ENCODE measurements at regions not wholly inside any gene's neighbourhood (a gene's known extent, or its start where the extent isn't known, plus 50 kb on each side); places are given as distances from the start of the nearest gene placed in this dataset.

DNA sequence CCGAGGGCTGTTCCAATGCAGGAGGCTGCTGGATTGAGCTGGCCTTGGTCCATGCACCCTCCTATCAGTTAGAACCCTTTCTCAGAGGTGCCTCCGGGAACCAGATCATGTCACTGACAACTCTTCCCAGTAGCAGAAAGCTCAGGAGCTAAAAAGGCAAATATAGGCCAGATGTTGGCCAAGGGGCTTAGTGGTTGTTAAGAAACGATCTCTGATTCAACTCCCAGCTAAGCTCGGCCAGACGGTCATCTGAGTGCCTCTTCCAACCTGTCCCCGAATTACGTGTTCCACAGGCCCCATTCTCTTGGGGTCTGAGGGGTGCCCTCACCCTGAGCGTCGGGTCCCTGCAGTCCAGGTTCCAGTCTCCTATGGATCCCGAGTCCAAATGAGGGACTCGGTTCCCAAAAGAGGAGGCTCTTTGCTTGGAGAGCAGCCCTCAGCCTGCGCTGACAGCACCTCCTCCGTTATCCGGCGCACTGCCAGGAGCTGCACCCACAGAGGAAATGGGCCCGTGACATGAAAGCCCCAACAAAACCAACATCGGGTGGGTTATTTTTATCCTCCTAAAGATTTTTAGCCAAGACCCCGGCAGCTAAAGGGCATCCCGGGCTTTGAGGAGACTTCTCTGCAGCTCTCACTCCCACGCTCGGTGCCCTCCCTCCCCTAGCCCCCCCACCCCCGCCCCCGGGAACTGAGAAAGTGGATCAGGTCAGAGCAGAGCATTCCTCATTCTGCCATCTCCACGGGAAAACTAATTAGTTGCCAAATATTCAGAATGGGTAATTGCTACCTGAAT lies 106.6 kb upstream of the ID2 start:
- no peaks in the 10 kb centered on the region for H3K9me3 ChIP-seq (ENCODE audit: control insufficient read depth, low read length)
- no peak overlapping the region for H3K27ac ChIP-seq (ENCODE audit: low read depth, low read length, severe bottlenecking)
- no peaks in the 10 kb centered on the region for H3K36me3 ChIP-seq (ENCODE audit: control insufficient read depth, insufficient read depth, low read length)
- WGBS, 2 experiments (ENCODE audit: insufficient coverage in 2 of 2) = 92 to 94% methylated on average over 16 to 19 of the region's 24 CpGs
- peaks cover 21% of the 10 kb centered on the region for H3K4me1 ChIP-seq (ENCODE audit: control insufficient read depth, insufficient read depth, low read length, poor library complexity, severe bottlenecking)
- no peak overlapping the region for H3K4me3 ChIP-seq (ENCODE audit: extremely low read depth, insufficient read depth, low read length, poor library complexity, severe bottlenecking)

- no peak overlapping the region for H3K4me3 ChIP-seq (ENCODE audit: extremely low read depth, insufficient read depth, low read length, poor library complexity, severe bottlenecking)
- 90 to 92% methylated on average over 13 to 14 of the region's 14 CpGs for WGBS, 2 experiments (ENCODE audit: insufficient coverage in 2 of 2)
Measured at GRCh38 chr2:8575834-8576423, 105.9 kb upstream of the ID2 start.

DNA sequence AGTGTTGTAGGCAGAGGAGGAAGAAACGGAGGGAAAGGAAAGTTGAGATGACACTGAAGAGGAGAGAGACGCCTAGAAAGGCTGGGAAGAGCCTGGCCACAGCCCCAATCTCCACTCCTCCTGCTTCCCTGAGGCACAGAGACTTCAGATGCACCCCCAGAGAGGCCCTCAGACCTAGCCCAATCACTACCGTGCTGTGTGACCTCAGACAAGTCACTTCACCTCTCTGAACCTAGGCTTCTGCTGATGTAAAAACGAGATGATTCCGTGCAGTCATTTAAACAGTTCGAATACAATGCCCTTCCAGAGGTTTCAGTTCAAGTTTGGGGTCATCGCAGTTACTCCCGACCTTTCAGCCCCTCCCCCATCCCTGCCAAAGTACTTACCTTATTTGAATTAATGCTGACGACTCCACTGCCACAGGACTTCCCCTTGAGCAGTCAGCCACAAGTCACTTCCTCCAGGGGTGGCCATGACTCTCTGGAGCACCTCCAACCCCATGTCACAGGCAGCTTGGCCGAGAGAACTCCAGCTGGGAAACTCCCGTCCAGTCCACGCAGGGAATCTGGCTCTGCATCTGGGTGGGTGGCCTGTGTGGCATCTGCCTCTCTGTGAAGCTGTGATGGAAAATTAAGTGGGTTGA lies 105.2 kb upstream of the ID2 start:
- Histone ChIP-seq H3K36me3 (ENCODE audit: control insufficient read depth, insufficient read depth, low read length) (no peaks in the 10 kb centered on the region), H3K4me1 (ENCODE audit: control insufficient read depth, insufficient read depth, low read length, poor library complexity, severe bottlenecking) (peaks cover 21% of the 10 kb centered on the region), H3K4me3 (ENCODE audit: extremely low read depth, insufficient read depth, low read length, poor library complexity, severe bottlenecking) (no peak overlapping the region), H3K27ac (ENCODE audit: low read depth, low read length, severe bottlenecking) (no peak overlapping the region), H3K9me3 (ENCODE audit: control insufficient read depth, low read length) (no peaks in the 10 kb centered on the region)
- WGBS, 2 experiments (ENCODE audit: insufficient coverage in 2 of 2) = 92% methylated on average over 6 to 9 of the region's 12 CpGs

More at GRCh38 chr2:8575834-8576423, 105.9 kb upstream of the ID2 start:
- no peaks in the 10 kb centered on the region for H3K36me3 ChIP-seq (ENCODE audit: control insufficient read depth, insufficient read depth, low read length)
- no peaks in the 10 kb centered on the region for H3K9me3 ChIP-seq (ENCODE audit: control insufficient read depth, low read length)
- H3K27ac ChIP-seq (ENCODE audit: low read depth, low read length, severe bottlenecking) = no peak overlapping the region
- H3K4me1 ChIP-seq (ENCODE audit: control insufficient read depth, insufficient read depth, low read length, poor library complexity, severe bottlenecking) = peaks cover 21% of the 10 kb centered on the region

DNA sequence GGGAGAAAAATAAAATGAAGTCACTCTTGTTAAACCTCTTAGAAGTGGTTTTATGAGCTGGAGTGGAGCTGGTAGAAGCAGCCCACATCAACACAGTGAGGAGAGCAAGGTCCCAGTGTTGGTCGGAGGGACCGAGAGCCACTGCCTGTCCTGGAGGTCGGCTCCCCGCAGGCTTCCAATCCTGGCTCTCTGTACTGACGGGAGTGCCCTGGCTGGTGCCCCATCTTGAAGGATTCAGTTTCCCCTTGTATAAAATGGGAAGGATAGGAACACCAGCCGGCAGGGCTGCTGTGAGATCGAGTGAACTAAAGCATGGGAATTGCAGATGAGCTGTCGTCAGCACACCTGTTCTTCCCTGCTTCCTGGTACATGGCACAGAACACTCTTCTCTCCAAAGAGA lies 104.3 kb upstream of the ID2 start:
- no peak overlapping the region for H3K4me3 ChIP-seq (ENCODE audit: extremely low read depth, insufficient read depth, low read length, poor library complexity, severe bottlenecking)
- no peaks in the 10 kb centered on the region for H3K9me3 ChIP-seq (ENCODE audit: control insufficient read depth, low read length)
- no peaks in the 10 kb centered on the region for H3K36me3 ChIP-seq (ENCODE audit: control insufficient read depth, insufficient read depth, low read length)
- WGBS, 2 experiments (ENCODE audit: insufficient coverage in 2 of 2) = 80 to 88% methylated on average over 7 to 8 of the region's 8 CpGs
- no peak overlapping the region for H3K27ac ChIP-seq (ENCODE audit: low read depth, low read length, severe bottlenecking)
- peaks cover 16% of the 10 kb centered on the region for H3K4me1 ChIP-seq (ENCODE audit: control insufficient read depth, insufficient read depth, low read length, poor library complexity, severe bottlenecking)

GRCh38 chr2:8578335-8579244 lies 103.3 kb upstream of the ID2 start:
- H3K27ac ChIP-seq (ENCODE audit: low read depth, low read length, severe bottlenecking) = no peak overlapping the region
- WGBS, 2 experiments (ENCODE audit: insufficient coverage in 2 of 2) = 90 to 95% methylated on average over 17 to 18 of the region's 19 CpGs
- H3K4me1 ChIP-seq (ENCODE audit: control insufficient read depth, insufficient read depth, low read length, poor library complexity, severe bottlenecking) = peaks cover 22% of the 10 kb centered on the region
- no peaks in the 10 kb centered on the region for H3K9me3 ChIP-seq (ENCODE audit: control insufficient read depth, low read length)
- no peak overlapping the region for H3K4me3 ChIP-seq (ENCODE audit: extremely low read depth, insufficient read depth, low read length, poor library complexity, severe bottlenecking)
- no peaks in the 10 kb centered on the region for H3K36me3 ChIP-seq (ENCODE audit: control insufficient read depth, insufficient read depth, low read length)

- Histone ChIP-seq H3K4me3 (ENCODE audit: extremely low read depth, insufficient read depth, low read length, poor library complexity, severe bottlenecking) (no peak overlapping the region), H3K27ac (ENCODE audit: low read depth, low read length, severe bottlenecking) (no peak overlapping the region), H3K9me3 (ENCODE audit: control insufficient read depth, low read length) (no peaks in the 10 kb centered on the region), H3K4me1 (ENCODE audit: control insufficient read depth, insufficient read depth, low read length, poor library complexity, severe bottlenecking) (peaks cover 17% of the 10 kb centered on the region), H3K36me3 (ENCODE audit: control insufficient read depth, insufficient read depth, low read length) (no peaks in the 10 kb centered on the region)
- 90 to 98% methylated on average over 4 to 5 of the region's 6 CpGs for WGBS, 2 experiments (ENCODE audit: insufficient coverage in 2 of 2)
Measured at GRCh38 chr2:8579485-8580085, 102.3 kb upstream of the ID2 start.

DNA sequence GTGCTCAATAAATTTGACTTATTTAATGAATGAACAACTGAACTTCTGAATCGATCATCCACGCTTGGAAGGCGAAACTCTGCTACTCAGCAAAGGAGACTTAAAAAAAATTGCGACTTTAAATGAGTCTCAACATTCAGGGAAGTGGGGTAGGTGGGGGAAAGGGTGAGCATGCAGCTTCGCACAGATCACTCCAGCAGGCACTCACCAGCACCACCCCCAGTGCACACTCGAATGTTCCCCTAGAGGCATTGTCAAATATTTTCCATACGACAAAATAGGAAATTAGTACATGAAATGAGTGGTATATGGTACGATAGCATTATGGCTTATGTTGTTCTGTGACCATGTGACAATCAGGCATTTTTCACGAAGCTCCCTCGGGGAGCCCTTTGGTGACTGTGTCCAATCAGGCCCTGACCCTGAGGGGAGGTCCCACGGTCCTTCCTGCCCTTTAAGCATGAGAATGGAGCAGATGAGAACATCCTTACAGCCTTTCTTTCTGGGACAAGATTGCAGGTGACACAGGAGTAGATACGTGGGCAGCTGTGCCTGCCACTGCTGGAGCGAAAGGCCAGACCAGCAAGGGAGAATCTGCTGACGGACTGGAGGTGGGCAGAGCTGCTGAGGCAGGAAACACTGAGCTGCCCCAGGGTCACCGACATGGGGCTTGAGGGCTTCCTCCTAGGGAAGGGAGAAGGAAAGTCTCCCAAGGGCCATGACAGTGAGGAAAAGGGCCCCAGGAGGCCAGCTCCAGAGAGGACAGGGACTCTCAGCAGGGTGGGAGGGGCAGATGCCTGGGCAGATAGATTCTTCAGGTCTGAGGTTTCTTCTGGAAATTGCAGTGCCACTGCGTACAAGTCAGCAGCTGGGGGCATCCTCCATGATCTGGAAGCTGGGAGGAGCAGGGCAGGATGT lies 101.3 kb upstream of the ID2 start:
- Histone ChIP-seq H3K4me3 (ENCODE audit: extremely low read depth, insufficient read depth, low read length, poor library complexity, severe bottlenecking) (no peak overlapping the region), H3K4me1 (ENCODE audit: control insufficient read depth, insufficient read depth, low read length, poor library complexity, severe bottlenecking) (peaks cover 9% of the 10 kb centered on the region), H3K27ac (ENCODE audit: low read depth, low read length, severe bottlenecking) (no peak overlapping the region), H3K9me3 (ENCODE audit: control insufficient read depth, low read length) (no peaks in the 10 kb centered on the region), H3K36me3 (ENCODE audit: control insufficient read depth, insufficient read depth, low read length) (no peaks in the 10 kb centered on the region)
- 88 to 89% methylated on average over 15 of the region's 16 CpGs for WGBS, 2 experiments (ENCODE audit: insufficient coverage in 2 of 2)

GRCh38 chr2:8581234-8581561 lies 100.7 kb upstream of the ID2 start:
- 80 to 83% methylated on average over 3 to 5 of the region's 6 CpGs for WGBS, 2 experiments (ENCODE audit: insufficient coverage in 2 of 2)
- Histone ChIP-seq H3K36me3 (ENCODE audit: control insufficient read depth, insufficient read depth, low read length) (no peaks in the 10 kb centered on the region), H3K4me1 (ENCODE audit: control insufficient read depth, insufficient read depth, low read length, poor library complexity, severe bottlenecking) (peaks cover 11% of the 10 kb centered on the region), H3K27ac (ENCODE audit: low read depth, low read length, severe bottlenecking) (no peak overlapping the region), H3K4me3 (ENCODE audit: extremely low read depth, insufficient read depth, low read length, poor library complexity, severe bottlenecking) (no peak overlapping the region), H3K9me3 (ENCODE audit: control insufficient read depth, low read length) (no peaks in the 10 kb centered on the region)

DNA sequence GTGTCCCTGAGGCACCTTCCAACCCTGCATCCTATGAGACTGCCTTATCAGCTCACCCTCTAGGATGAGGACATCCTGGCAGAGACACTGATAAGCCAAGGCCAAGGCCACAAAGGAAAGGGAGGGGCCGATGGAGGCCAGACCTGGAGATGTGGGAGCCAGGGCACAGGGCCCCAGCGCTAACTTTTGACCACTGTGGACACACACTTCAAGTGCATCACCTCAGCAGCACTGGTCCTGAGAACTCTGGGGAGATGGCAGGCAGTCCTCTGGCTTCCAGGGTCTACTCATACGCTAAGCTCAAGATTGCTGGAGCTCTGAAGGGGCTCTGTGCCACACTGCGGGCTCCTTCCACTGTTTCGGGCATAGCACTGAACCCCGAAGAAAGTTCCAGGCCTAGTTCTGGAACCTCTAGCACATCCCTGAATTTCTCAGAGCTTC lies 100.2 kb upstream of the ID2 start:
- Histone ChIP-seq H3K4me3 (ENCODE audit: extremely low read depth, insufficient read depth, low read length, poor library complexity, severe bottlenecking) (no peak overlapping the region), H3K9me3 (ENCODE audit: control insufficient read depth, low read length) (no peaks in the 10 kb centered on the region), H3K4me1 (ENCODE audit: control insufficient read depth, insufficient read depth, low read length, poor library complexity, severe bottlenecking) (peaks cover 13% of the 10 kb centered on the region), H3K36me3 (ENCODE audit: control insufficient read depth, insufficient read depth, low read length) (no peaks in the 10 kb centered on the region), H3K27ac (ENCODE audit: low read depth, low read length, severe bottlenecking) (no peak overlapping the region)
- WGBS, 2 experiments (ENCODE audit: insufficient coverage in 2 of 2) = 88 to 93% methylated on average over 5 to 6 of the region's 6 CpGs

Measured in mesodermal cell (in vitro differentiated cells).